DMS 273 (cell line): ENCODE measurements at regions not wholly inside any gene's neighbourhood (a gene's known extent, or its start where the extent isn't known, plus 50 kb on each side); places are given as distances from the start of the nearest gene placed in this dataset.
"Not testable (repeated sequence)": the region's sequence is repeated elsewhere in the genome, so short reads cannot be mapped to it uniquely, and the experiment has no call there.

ENCODE experiments used
- DNase-seq: peaks from one replicate; lab custom pipeline; 2025; ENCODE audit not compliant: unreplicated experiment; lab: John Stamatoyannopoulos, UW

DNA sequence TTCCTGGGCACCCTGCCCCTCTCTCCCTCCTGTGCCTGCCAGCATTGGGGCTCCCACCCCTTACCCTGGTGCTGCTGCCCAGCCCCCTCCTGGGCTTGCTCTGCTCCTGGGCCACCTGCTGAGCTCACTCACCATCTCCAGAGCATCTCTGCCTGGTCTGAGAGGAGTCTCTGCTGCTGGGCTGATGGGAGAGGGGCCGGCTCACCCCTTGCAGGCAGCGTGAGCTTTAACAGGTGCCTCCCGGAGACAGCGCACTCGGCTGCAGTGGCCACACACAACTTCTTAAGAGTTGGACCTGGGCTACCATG lies 721.7 kb downstream of the MATN1 start:
- no peak for DNase-seq

DNA sequence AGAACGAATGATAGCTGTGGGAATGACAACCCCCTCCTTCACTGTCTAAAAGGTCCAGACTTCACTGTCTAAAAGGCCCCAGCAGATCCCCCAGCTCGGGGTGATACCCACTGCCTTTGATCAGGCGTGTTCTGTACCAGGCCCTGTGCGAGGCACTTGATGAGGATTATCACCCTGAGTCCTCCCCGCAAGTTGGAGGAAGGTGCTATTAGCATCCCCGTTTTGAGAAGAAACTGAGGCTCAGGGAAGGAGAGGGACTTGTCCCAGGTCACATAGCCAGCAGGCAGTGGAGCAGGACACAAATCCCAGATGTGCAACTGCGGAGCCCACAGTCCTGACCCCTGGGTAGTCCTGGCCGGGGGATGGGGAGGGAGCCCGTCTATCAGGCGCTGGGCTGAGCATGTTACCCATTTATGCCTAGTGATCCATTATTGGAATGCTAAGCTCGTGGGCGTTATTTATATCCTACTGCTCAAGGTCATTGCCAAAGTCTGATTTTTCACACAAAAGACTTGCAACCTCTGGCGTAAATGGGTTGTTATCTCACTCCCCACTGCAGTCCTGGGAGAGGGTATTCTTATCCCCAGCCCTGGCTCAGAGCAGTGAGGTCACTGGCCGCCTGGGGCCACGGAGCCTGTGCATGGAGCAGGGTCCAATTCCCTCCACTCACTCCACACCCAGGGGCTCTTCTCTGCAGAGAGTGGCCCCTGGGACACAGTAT lies 722.2 kb downstream of the MATN1 start:
- no peak for DNase-seq

DNA sequence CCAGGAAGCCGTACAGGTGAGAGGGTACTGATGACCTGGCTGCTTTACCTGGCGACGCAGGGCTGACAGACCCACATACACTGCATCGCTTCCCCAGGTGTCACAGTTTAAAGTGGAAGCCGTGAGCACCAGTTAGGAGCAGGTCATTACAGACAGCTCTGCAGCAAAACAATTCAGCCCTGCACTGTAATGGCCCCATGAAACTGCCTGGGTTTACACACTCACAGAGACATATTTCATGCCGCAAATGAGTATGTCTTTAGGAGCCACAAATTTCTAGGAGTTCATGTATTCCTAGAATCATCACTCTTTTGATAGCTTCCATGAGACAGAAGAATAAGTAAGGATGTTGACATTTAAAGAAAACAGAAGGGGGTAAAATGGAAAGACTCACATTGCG lies 723.1 kb downstream of the MATN1 start:
- DNase-seq: no peak

DNA sequence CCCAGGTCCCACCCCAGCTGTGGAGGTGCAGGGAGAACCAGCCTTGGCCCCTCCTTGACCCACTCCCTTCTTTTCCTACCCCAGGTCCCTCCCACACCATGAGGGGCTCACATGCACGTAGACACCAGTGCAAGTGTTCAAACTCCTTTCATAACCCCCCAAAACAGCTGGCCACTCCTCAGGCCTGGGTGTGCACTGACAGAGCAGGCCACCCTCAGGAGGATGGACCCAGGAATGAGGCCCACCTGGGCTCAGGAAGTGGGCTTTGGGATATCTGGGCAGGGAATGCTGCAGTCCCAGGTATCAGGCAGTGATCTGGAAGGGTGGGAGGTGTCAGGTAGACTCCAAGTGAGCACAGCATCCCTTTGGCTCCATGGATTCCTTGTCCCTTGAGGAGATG lies 723.8 kb downstream of the MATN1 start:
- DNase-seq: no peak

DNA sequence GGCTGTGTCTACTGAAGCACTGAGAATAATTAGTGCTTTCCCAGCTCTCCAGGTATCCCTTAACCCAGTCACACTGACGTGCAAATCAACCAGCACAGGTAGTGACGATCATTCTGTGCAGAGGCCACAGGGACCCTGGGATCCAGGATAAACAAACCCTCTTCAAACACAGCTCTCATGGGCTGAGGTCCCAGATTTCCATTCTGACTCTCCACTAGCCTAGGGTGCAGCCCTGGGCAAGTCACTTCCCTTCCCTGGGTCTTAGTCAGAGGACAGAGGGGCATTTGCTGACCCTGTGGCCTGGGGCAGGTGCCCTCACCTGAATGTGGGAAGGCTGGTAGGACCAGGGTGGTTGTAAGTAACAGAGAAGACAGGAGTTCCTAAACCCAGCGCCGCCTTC lies 724.7 kb downstream of the MATN1 start:
- no peak for DNase-seq

DNA sequence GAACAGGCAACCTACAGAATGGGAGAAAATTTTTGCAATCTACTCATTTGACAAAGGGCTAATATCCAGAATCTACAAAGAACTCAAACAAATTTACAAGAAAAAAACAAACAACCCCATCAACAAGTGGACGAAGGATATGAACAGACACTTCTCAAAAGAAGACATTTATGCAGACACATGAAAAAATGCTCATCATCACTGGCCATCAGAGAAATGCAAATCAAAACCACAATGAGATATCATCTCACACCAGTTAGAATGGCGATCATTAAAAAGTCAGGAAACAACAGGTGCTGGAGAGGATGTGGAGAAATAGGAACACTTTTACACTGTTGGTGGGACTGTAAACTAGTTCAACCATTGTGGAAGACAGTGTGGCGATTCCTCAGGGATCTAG lies 725.6 kb downstream of the MATN1 start:
- DNase-seq: not testable (repeated sequence)

DNA sequence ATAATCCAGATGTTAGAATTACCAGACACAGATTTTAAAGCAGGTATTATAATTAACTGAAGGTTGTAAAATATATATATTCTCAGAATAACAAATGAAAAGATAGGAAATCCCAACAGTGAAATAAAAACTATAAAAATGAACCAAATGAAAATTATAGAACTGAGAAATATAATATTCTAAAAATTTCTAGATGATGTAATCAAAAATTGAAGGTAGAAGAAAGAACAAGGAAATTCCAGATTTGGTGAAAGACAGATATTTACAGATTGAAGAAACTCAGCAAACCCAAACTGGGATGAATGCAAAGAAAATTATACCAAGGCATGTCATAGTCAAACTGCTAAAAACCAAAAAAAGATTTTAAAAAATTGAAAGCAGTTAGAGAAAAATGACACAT lies 729.4 kb downstream of the MATN1 start:
- no peak for DNase-seq

DNA sequence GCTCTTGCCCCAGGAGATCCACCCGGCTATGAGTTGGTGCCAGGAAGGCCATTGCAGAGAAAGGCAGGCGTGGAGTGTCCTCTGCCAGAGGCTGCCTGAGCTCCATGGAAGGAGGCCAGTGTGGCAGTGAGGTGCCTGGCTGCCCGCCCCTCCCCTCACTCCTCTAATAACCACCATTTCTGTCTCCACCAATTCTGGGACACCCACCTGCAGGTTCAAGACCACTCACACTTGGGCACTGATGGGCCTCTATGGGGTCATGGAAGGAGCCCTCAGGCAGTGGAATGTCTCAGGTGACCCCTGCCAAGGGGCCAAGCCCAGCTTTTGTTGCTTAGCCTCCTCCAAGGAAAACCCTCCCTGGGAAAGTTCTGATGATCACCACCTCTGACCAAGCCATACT lies 731.6 kb downstream of the MATN1 start:
- no peak for DNase-seq

DNA sequence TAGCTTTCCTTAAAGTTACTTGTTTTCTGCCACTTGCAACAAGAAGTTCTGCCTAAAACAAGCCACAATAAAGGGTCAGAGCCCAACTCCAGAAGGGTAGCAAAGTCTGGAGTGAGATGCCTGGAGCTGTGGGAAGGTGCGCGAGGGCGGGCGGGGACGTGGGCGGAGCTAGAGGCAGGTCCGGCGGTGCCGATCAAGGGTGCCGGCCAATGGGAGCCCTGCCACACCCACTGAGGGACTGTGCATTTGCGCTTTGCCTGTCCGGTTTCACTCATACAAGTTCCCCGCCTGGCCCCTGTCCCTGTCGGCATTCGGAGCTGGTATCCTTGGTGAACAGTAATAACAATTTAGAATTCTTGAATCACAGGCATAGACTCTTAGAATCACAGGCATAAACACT lies 732.4 kb downstream of the MATN1 start:
- no peak for DNase-seq

DNA sequence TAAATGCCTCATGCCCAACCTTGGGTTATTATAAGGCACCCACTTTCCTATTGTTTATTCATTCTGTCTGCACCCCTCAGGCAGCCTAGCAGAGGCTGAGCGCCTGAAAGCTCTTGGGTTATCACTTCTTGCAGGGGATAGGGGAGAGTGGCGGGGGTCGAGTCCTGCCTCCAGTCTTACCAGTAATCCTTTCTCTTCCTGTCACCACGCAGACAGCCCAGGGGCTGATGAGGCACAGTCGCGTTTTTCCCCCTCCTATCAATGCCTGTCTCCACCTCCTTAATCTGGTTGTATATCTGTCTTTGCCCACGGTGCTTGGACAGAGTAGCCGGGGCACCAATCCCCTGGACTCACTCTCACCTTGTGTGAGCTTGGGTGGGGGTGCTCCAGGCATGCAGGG lies 733.1 kb downstream of the MATN1 start:
- DNase-seq: no peak

DNA sequence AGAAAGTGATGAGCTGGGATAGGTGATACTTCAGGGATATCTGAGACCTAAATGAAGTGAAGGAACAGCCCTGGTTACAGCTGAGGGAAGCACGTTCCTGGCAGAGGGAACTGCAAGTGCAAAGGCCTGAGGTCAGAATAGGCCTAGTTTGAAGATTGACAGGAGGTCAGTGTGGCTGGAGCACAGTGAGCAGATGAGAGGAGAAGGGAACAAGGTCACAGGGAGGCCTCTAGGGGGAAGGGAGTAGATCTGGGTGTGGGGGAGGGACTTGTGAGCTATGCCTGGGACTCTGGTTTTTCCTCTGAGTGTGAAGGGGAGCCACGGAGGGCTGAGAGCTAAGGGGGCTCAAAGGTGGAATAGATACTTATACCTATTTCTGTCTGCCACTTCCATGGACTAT lies 736.4 kb downstream of the MATN1 start:
- no peak for DNase-seq

DNA sequence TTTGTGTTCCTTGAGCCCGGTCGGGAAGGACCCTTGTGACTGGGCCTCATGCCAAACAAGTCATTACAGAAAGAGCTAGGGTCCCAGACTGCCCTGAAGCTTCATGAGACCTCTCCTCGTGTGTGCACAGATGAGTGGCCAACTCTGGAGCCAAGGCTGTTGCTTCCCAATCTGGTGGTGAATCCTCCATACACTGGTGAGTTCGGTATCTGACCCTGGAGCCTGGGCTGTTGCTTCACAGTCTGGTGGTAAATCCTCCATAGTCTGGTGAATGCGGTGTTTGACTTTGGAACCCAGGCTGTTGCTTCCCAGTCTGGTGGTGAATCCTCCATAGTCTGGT lies 737.8 kb downstream of the MATN1 start:
- no peak for DNase-seq

DNA sequence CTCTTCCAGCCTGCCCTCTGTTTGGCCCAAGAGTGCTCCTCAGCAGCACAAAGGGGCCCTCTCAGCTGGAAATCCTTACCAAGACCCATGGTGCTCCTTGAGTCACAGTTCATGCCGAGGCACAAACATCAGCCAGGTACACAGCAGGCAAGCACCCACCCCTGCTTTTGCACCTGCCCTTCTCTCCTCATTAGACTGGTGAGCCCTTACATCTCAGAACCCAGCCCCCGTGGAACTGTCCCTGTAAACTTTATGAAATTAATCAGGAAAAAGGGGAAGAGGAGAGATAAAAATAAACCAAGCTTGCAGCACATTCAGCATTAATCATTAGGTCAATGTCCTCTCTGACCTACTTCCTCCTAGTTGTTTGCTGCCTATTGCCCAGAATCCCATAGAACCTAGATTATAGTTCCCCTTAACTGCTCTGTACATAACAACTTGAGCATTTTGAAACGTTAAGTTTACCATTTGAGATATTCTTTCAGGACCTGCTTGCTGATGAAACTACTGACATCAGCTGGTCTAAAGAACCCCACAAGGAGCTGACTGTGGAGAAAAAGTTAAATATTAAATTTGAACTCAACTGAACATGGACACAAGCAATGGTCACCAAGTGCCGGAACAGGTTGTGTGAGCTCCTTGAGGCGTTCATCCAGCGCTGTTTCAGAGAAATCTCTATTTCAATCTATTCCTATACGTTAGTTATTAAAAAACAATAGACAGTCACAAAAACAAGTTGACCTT lies 738.4 kb downstream of the MATN1 start:
- DNase-seq: no peak

DNA sequence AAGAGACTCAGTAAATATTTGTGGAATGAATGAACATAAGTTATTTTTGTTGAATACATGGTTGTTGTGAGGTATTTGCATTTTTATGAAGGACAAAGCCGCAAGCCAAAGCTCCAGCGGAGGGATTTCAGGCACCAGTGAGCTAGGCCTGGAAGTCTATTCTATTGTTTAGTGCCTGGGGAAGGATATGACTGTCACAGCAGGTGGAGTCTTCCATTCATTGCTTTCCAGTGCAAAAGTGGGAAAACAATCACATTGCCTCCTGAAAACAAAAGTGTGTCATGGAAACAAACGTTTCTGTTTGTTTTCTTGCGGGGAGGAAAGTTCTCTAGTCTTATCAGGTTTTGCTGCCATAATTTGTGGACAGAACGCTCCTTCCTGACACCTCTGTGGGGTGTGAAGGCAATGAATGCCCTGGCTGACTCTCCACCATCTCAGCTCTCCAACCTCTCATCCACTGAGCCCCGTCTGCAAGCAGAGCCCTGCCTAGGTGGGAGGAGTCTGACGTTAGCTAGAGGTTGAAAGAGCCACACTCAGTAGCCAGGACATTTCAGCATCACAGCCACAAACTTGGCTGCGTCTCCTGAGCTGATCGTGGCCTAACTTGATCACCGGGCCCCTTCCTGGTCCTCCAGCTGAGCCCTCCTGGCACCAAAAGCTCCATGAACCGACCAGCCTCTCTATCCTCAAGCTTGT lies 739.1 kb downstream of the MATN1 start:
- DNase-seq: no peak

DNA sequence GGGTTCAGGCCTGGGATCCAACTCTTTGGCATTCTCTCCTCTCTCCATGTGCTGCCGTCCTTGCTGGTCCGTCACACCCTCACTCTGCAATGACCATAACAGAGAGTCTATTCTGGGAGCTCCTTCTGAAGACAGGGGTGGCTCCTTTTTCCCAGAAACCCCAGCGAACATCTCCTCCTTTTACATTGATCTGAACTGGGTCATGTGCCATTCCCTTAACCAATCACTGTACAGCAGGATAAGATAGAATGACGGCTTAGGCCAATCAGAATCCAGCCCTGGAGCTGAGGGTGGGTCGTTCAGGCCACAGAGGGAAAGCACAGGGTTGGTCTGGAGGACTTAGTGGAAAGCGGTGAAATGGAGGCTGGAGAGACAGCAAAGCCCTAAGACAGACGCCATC lies 740.1 kb downstream of the MATN1 start:
- DNase-seq: no peak

DNA sequence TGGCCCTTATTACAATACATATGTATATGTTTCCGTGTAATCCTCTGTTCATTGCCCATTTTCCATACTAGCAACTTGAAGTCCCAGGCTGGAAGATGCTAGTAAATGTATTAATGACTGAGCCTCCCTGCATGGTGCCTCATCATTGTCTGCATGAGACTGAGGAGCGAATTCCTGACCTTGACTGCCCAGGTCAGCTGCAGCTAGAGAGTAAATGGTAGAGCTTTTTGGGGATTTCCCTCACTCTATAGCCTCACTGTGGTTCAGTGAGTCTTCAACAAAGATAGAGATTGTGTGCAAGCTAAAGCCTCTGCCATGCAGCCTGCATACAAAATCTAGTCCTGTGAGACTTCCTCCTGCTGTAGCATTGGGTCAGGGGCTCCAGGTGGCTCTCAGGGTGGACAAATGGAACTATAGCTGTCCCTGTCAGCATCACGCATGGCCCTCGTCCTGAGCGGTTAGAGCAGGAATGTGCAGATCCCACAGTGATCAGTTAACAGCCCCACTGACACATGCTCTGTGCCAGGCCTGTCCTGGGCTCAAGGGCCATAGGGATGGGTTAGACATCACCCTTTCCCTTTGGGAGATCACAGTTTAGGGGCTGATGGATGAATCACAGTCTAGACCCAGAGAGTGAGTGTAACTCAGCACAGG lies 741.7 kb downstream of the MATN1 start:
- DNase-seq: no peak

DNA sequence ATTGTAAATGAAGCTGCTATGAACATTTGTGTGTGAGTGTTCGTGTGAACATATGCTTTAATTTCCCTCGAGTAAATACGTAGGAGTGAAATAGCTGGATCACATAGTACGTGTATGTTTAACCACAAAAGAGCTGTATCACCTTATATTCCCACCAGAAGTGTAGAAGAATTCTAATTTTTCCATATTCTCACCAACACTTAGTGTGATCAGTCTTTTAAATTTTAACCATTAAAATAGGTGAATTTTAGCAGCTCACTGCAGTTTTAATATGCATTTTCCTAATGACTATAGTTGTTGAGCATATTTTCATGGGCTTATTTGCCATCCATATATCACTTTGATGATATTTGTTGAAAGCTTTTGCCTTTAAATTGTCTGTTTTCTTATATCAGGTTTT lies 741.2 kb downstream of the PTPRU start:
- DNase-seq: no peak

DNA sequence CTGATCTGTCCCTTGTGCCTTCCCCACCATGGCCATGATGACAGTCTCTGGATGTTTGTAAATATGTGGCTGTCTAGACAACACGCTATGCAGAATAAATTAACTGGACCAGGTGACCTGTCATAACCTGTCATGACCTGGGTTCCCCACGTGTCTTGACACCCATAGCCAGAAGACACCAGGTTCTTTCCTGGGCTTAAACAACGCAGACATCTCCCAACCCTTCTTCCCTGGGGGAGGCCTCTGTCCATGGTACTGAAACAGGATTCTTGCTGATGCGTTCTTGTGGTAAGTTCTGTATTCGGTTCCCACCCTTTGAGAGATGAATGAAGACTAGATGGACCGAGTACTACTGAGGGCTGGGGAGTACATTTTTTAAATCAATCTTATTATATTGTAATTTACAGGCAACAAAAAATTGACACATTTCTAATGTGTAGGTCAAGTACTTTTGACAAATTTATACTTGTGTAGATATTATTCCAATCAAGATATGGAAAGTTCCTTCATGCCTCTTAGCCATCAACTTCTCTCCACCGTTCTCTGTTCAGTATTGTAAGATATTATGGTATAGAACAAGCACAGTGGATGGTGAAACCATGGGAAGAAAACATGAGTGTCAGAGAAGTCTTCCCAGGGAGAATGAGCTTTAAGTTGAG lies 738.8 kb downstream of the PTPRU start:
- DNase-seq: peak; percentile 19

DNA sequence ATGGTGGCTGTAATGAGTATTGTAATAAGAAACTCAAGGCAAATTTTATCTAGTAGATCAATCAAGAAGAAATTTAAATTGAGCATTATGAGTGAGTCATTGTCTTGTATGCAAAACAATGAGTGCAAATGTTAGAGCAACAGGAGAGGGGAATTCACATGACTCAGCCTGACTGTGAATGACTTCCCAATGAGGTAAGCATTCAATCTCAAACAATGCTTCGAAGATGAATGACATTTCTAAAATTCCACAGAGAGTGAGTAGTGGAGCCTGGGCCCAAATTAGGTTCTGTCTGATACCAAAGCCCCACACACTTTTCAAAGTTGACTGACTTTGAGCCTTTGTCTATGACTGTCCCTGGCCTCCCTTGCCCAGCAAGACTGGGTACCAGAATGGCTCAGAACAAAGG lies 738.0 kb downstream of the PTPRU start:
- no peak for DNase-seq

DNA sequence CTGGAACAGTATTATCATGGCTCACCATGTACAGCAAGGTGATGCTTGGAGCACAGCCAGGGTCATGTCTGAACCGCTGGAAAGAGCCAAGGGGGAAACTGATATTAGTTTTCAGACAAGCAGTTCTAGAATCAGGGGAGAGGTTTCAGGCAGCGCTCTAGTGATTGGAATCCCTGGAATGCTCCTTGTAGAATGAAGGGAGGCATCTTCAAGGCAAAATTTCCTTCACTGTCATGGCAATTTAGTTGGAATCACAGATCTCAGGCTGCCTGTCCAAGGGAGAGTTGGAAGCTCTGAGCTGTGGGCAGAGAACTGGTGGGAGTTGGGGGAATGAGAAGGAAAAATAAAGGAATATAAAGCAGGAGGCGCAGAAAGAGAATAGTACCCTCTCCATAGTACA lies 737.1 kb downstream of the PTPRU start:
- no peak for DNase-seq

DNA sequence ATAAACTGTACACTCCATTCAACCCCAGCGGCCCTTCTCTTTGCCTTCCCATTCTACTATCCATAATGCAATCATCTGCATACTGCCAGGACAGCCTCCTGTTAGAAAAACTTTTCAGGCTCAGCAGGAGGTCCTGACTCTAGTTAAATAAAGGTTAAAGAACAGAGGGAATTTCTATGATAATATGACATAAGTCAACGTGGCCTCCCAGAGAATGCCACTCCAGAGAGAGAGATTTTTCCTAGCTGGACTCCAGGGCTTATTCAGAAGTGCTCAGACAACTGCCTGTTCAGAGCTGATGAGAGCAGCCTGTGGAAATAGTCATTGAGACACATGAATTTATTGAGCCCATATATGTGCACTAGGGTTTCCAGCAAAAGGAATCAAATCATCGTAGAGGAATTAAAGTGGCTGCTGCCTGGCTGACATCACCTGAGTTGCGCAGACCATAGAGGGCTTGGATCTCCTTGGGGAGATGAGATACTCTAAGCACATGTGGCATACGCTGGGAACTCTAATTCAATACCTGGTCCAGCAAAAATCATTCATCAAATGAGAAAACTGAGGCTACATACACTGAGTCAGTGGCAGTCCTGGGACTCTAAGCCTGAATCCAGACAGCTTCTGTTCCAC lies 736.2 kb downstream of the PTPRU start:
- DNase-seq: no peak
